ENCODE measurements at regions not wholly inside any gene's neighbourhood (a gene's known extent, or its start where the extent isn't known, plus 50 kb on each side); places are given as distances from the start of the nearest gene placed in this dataset.
A peak's percentile ranks its signal among the peaks of the same experiment; 100 is the strongest.

DNA sequence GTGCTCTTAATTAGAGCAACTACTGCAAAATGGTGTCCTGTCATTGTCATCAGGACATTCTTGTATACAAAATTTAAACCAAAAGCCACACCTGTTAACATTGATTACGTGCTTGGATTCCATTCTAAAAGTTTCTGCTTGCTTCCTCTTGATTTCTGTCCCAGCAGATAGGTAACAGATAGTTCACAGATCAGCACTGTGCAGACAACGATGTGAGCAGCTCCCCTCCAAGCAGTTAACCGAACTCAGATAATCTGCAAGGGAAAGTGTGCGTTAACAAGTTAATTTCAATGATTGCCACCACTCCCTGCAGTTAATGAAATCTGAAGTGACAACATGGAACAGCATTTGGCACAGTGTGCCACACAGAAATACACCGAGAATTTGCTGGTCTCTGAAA, 54.4 kb upstream of the RELL1 start:
- no peaks in the 10 kb centered on the region for H3K27me3 ChIP-seq (ENCODE audit: insufficient read depth, low read length)
- peaks cover 13% of the 10 kb centered on the region for H3K4me1 ChIP-seq (ENCODE audit: control insufficient read depth, insufficient read depth, low read length, unreplicated experiment)
- no peak overlapping the region for H3K27ac ChIP-seq (ENCODE audit: low read depth, low read length)
- no peaks in the 10 kb centered on the region for H3K36me3 ChIP-seq (ENCODE audit: insufficient read depth, low read length)
- H3K4me3 ChIP-seq (ENCODE audit: low read depth, low read length): no peak overlapping the region
- no peak overlapping the region for H2AFZ ChIP-seq (ENCODE audit: low read length, unreplicated experiment)
- no peaks in the 10 kb centered on the region for H3K79me2 ChIP-seq (ENCODE audit: control insufficient read depth, insufficient read depth, low read length, unreplicated experiment)

- Histone ChIP-seq H2AFZ (ENCODE audit: low read length, unreplicated experiment) (no peak overlapping the region), H3K36me3 (ENCODE audit: insufficient read depth, low read length) (no peaks in the 10 kb centered on the region), H3K27me3 (ENCODE audit: insufficient read depth, low read length) (no peaks in the 10 kb centered on the region), H3K4me1 (ENCODE audit: control insufficient read depth, insufficient read depth, low read length, unreplicated experiment) (peaks cover 13% of the 10 kb centered on the region), H3K79me2 (ENCODE audit: control insufficient read depth, insufficient read depth, low read length, unreplicated experiment) (no peaks in the 10 kb centered on the region), H3K27ac (ENCODE audit: low read depth, low read length) (peak overlapping the region; percentile 38), H3K4me3 (ENCODE audit: low read depth, low read length) (peak overlapping the region; percentile 39; the same call in 1 of the 2 replicates)
Measured at GRCh38 chr4:37737466-37737865, 51.3 kb upstream of the RELL1 start.
